Endothelial cell of umbilical vein (primary cell): ENCODE measurements at regions not wholly inside any gene's neighbourhood (a gene's known extent, or its start where the extent isn't known, plus 50 kb on each side); places are given as distances from the start of the nearest gene placed in this dataset.

ENCODE experiments used
- BruUV-seq: library from RNA; stranded (reverse); fragments of 400-500 nt; replicated peaks from 2 replicates; lab custom pipeline; 2021; lab: Mats Ljungman, UMichigan
- CTCF ChIA-PET: fragments of 300-600, 350-600 bp; sonication (Branson Sonifier 250); formaldehyde crosslinking; loops from one replicate; lab custom pipeline; 2021; ENCODE audit warnings: antibody characterized with exemption, inconsistent platforms; lab: Charles Lee
- POLR2A ChIA-PET: fragments of 300-600, 350-600 bp; sonication (Branson Sonifier 250); formaldehyde crosslinking; loops from one replicate; lab custom pipeline; 2021; ENCODE audit warnings: antibody characterized with exemption, inconsistent platforms; lab: Charles Lee
- DNase-seq: peaks from one replicate; pipeline ENCODE4 v3.0.0-alpha.2; 2011; ENCODE audit warnings: low read depth, low spot score
- FAIRE-seq: peaks from 2 replicates; lab custom pipeline; 2011; peaks lifted over from hg19 to GRCh38; lab: Jason Lieb, UNC
- H2AFZ ChIP-seq: 2 replicates; pipeline ENCODE4 v1.6.0; 2012; ENCODE audit warnings: low read depth, low read length, control low read depth, inconsistent platforms
- H3K27ac ChIP-seq: 2 replicates; pipeline ENCODE4 v1.5.1; 2011; ENCODE audit warnings: low read depth, mild to moderate bottlenecking, control low read depth, low read length, moderate library complexity; ENCODE audit not compliant: insufficient read depth
- H3K27me3 ChIP-seq, 2 experiments: 2 replicates each; pipeline versions ENCODE4 v1.6.0 to v1.6.1; 2011; ENCODE audit warnings: low read length in 2 of 2, mixed read lengths in 1 of 2; ENCODE audit not compliant: control insufficient read depth in 2 of 2, insufficient read depth in 2 of 2
- H3K36me3 ChIP-seq, 2 experiments: 2 replicates in 1 of 2; 3 replicates in 1 of 2; pipeline ENCODE4 v1.5.1; 2011; ENCODE audit warnings: low read length in 2 of 2, mild to moderate bottlenecking in 1 of 2, moderate library complexity in 1 of 2; ENCODE audit not compliant: control insufficient read depth in 2 of 2, insufficient read depth in 2 of 2; ENCODE audit errors: extremely low read depth in 1 of 2
- H3K4me1 ChIP-seq: 3 replicates; pipeline ENCODE4 v1.5.1; 2011; ENCODE audit warnings: mild to moderate bottlenecking, low read length; ENCODE audit not compliant: control insufficient read depth, insufficient read depth; ENCODE audit errors: extremely low read depth
- H3K4me2 ChIP-seq: 2 replicates; pipeline ENCODE4 v1.6.1; 2011; ENCODE audit warnings: low read length, control low read depth, mixed read lengths; ENCODE audit not compliant: insufficient read depth
- H3K4me3 ChIP-seq, 3 experiments: fragments of 200-600 bp in 1 of 3; sonication (generic), shearing (Covaris generic) in 1 of 3; replicated peaks in 1 of 3; 2 replicates each; pipeline ENCODE4 v1.5.1; 2011 to 2016; ENCODE audit warnings: control low read depth in 3 of 3, low read length in 3 of 3, mild to moderate bottlenecking in 2 of 3, inconsistent platforms in 1 of 3, low read depth in 1 of 3, moderate library complexity in 1 of 3; ENCODE audit not compliant: insufficient read depth in 1 of 3
- H3K79me2 ChIP-seq: 2 replicates; pipeline ENCODE4 v1.6.0; 2012; ENCODE audit warnings: low read length, inconsistent platforms; ENCODE audit not compliant: control insufficient read depth, insufficient read depth
- H3K9ac ChIP-seq: replicated peaks from 2 replicates; pipeline ENCODE3; 2011; ENCODE audit warnings: low read length, control low read depth; ENCODE audit not compliant: insufficient read depth; ENCODE audit errors: extremely low read depth
- H3K9me1 ChIP-seq: replicated peaks from 3 replicates; pipeline ENCODE4 v1.6.0; 2011; ENCODE audit warnings: mild to moderate bottlenecking, low read length; ENCODE audit not compliant: control insufficient read depth, insufficient read depth; ENCODE audit errors: extremely low read depth
- H3K9me3 ChIP-seq: replicated peaks from 2 replicates; pipeline ENCODE4 v1.5.1; 2012; ENCODE audit warnings: low read length, inconsistent platforms; ENCODE audit not compliant: control insufficient read depth, insufficient read depth
- H4K20me1 ChIP-seq: replicated peaks from 2 replicates; pipeline ENCODE3; 2011; ENCODE audit warnings: mild to moderate bottlenecking, low read length; ENCODE audit not compliant: control insufficient read depth, insufficient read depth; ENCODE audit errors: extremely low read depth
- CTCF ChIP-seq, 2 donors: IDR thresholded peaks; 1 replicate in 1 of 2; 2 replicates in 1 of 2; pipeline ENCODE4 v1.5.1; 2011; ENCODE audit warnings: low read length in 2 of 2, mild to moderate bottlenecking in 2 of 2, moderate library complexity in 2 of 2, control low read depth in 1 of 2, inconsistent platforms in 1 of 2, low read depth in 1 of 2; ENCODE audit not compliant: insufficient read depth in 1 of 2; ENCODE audit errors: extremely low read depth in 1 of 2
- EZH2 ChIP-seq: IDR thresholded peaks from 2 replicates; pipeline ENCODE4 v1.6.1; 2012; ENCODE audit warnings: borderline replicate concordance, low read depth, mild to moderate bottlenecking, moderate library complexity, low read length, inconsistent platforms; ENCODE audit not compliant: severe bottlenecking
- FOS ChIP-seq: IDR thresholded peaks from 2 replicates; pipeline ENCODE4 v1.6.1; 2011; ENCODE audit warnings: mild to moderate bottlenecking, low read length, moderate library complexity, borderline replicate concordance; ENCODE audit not compliant: insufficient read depth
- GATA2 ChIP-seq: IDR thresholded peaks from 2 replicates; pipeline ENCODE4 v1.7.0; 2011; ENCODE audit warnings: low read depth, mild to moderate bottlenecking, moderate library complexity, mixed read lengths, low read length; ENCODE audit not compliant: insufficient read length, insufficient read depth
- JUN ChIP-seq: IDR thresholded peaks from 2 replicates; pipeline ENCODE4 v1.6.1; 2011; ENCODE audit warnings: borderline replicate concordance, low read depth; ENCODE audit not compliant: insufficient read length, insufficient read depth
- MAX ChIP-seq: IDR thresholded peaks from 2 replicates; pipeline ENCODE4 v1.6.1; 2011; ENCODE audit not compliant: insufficient read depth, insufficient read length
- MYC ChIP-seq: IDR thresholded peaks from one replicate; pipeline ENCODE4 v1.6.1; 2011; ENCODE audit warnings: mild to moderate bottlenecking, low read depth, low read length
- POLR2A ChIP-seq: IDR thresholded peaks from 2 replicates; pipeline ENCODE4 v1.6.1; 2012; ENCODE audit warnings: low read depth, mild to moderate bottlenecking, control low read depth, low read length
- POLR2AphosphoS5 ChIP-seq: IDR thresholded peaks from 2 replicates; pipeline ENCODE4 v1.6.1; 2012; ENCODE audit warnings: low read depth, mild to moderate bottlenecking, control low read depth, low read length, moderate library complexity; ENCODE audit not compliant: insufficient read depth
- dilution Hi-C: fragments of 300-500 bp; cut with MboI; formaldehyde crosslinking; loops from one replicate; pipeline ENCODE4 v1.15.0; 2019; ENCODE audit warnings: low sequenced_read_pairs; ENCODE audit not compliant: extremely low pct_ligation_motif_present
- intact Hi-C: fragments of 100-400 bp; cut with micrococcal nuclease; formaldehyde crosslinking; loops from one replicate; pipeline ENCODE4 v1.10.0; 2022

GRCh38 chr17:77503293-77503655 is 362.5 kb downstream of the SEC14L1 start:
- no peaks in the 10 kb centered on the region for H3K27me3 ChIP-seq
- H3K4me2 ChIP-seq: no peak overlapping the region
- CTCF ChIA-PET: interaction anchor here (0.9 to 1.8 kb wide), 2 partner anchors 73 to 510 kb away, joined by 3 to 4 read pairs; no protein-coding TSS in a partner anchor
- H2AFZ ChIP-seq: no peak overlapping the region
- no peak overlapping the region for H3K9ac ChIP-seq
- no peaks in the 10 kb centered on the region for H3K9me3 ChIP-seq
- POLR2A ChIA-PET: interaction anchor here (0.6 kb wide), 1 partner anchor 189 kb away, joined by 3 read pairs; no protein-coding TSS in a partner anchor
- no peaks in the 10 kb centered on the region for H3K79me2 ChIP-seq
- no peak overlapping the region for H3K4me3 ChIP-seq
- TF ChIP-seq POLR2A (no peak), FOS (no peak)
- dilution Hi-C loops: no loop called here
- BruUV-seq: no TSS peak
- no peaks in the 10 kb centered on the region for H3K4me1 ChIP-seq
- no peaks in the 10 kb centered on the region for H3K36me3 ChIP-seq
- FAIRE-seq: no peak
- intact Hi-C loops: no loop called here
- no peaks in the 10 kb centered on the region for H3K9me1 ChIP-seq
- no peak overlapping the region for H3K27ac ChIP-seq
- no peak for DNase-seq
- H4K20me1 ChIP-seq: no peaks in the 10 kb centered on the region

- H3K9me1 ChIP-seq: no peaks in the 10 kb centered on the region
- no peaks in the 10 kb centered on the region for H3K4me1 ChIP-seq
- H2AFZ ChIP-seq: no peak overlapping the region
- intact Hi-C loops (no loop called here), dilution Hi-C loops (no loop called here)
- no peaks in the 10 kb centered on the region for H3K27me3 ChIP-seq
- H3K4me3 ChIP-seq: no peak overlapping the region
- no peaks in the 10 kb centered on the region for H3K79me2 ChIP-seq
- no TSS peak for BruUV-seq
- no peaks in the 10 kb centered on the region for H3K9me3 ChIP-seq
- no peak for FAIRE-seq
- H3K9ac ChIP-seq: no peak overlapping the region
- CTCF ChIA-PET: interaction anchor here (1.8 kb wide), 1 partner anchor 74 kb away, joined by 4 read pairs; no protein-coding TSS in a partner anchor
- POLR2A ChIA-PET: interaction anchor here (1.4 kb wide), 1 partner anchor 454 kb away, joined by 3 read pairs; the partner anchor contains the start of gene TNRC6C
- no peaks in the 10 kb centered on the region for H3K36me3 ChIP-seq
- no peak for TF ChIP-seq MYC
- no peak for TF ChIP-seq MAX
- TF ChIP-seq JUN: no peak
- TF ChIP-seq POLR2A: no peak
- TF ChIP-seq CTCF (IDR thresholded peaks at IDR 0.05; ENCODE audit: extremely low read depth in 1 of 2, insufficient read depth in 1 of 2, low read depth in 1 of 2, low read length in 2 of 2): no peak
- TF ChIP-seq GATA2: no peak
- no peak for TF ChIP-seq POLR2AphosphoS5
- TF ChIP-seq EZH2: no peak
- no peak for TF ChIP-seq FOS
- no peak for DNase-seq
- no peaks in the 10 kb centered on the region for H4K20me1 ChIP-seq
- no peak overlapping the region for H3K27ac ChIP-seq
- H3K4me2 ChIP-seq: no peak overlapping the region
Observed at GRCh38 chr17:77503916-77504651, 363.3 kb downstream of the SEC14L1 start.
